Gastroesophageal sphincter (tissue), 4 donors: ENCODE measurements at regions not wholly inside any gene's neighbourhood (a gene's known extent, or its start where the extent isn't known, plus 50 kb on each side); places are given as distances from the start of the nearest gene placed in this dataset.

Experiments used
- ATAC-seq: fragments of 150-250 bp; one replicate; pipeline ENCODE4 v1.9.1; 2016; ENCODE audit warnings: mild to moderate bottlenecking, moderate library complexity
- H3K27ac ChIP-seq, 4 donors: fragments of 200-600 bp; sonication (generic) in 3 of 4; 1 replicate in 3 of 4; 2 replicates in 1 of 4; pipeline ENCODE4 v1.5.1; 2016 to 2019
- H3K27me3 ChIP-seq: fragments of 200-600 bp; sonication (generic); one replicate; pipeline ENCODE4 v1.5.1; 2019
- H3K36me3 ChIP-seq, 2 donors: fragments of 200-600 bp; sonication (generic); one replicate each; pipeline ENCODE4 v1.5.1; 2019; ENCODE audit warnings: control low read depth in 1 of 2
- H3K4me1 ChIP-seq, 3 donors: fragments of 200-600 bp; sonication (generic); 1 replicate in 2 of 3; 2 replicates in 1 of 3; pipeline ENCODE4 v1.5.1; 2016 to 2019; ENCODE audit warnings: control low read depth in 2 of 3
- H3K4me3 ChIP-seq, 2 donors: fragments of 200-600 bp; sonication (generic); one replicate each; pipeline ENCODE4 v1.5.1; 2019; ENCODE audit warnings: mild to moderate bottlenecking in 1 of 2, moderate library complexity in 1 of 2
- H3K9me3 ChIP-seq, 3 donors: fragments of 200-600 bp; sonication (generic); one replicate each; pipeline ENCODE4 v1.5.1; 2017 to 2019; ENCODE audit warnings: control low read depth in 2 of 3
- EP300 ChIP-seq: sonication (generic); formaldehyde crosslinking; IDR thresholded peaks from one replicate; pipeline ENCODE4 v1.6.1; 2017; ENCODE audit warnings: antibody characterized with exemption, mild to moderate bottlenecking
- POLR2A ChIP-seq, 2 donors: fragments of 450-650 bp; IDR thresholded peaks; one replicate each; pipeline ENCODE4 v1.6.1; 2017; ENCODE audit warnings: antibody characterized with exemption in 2 of 2, mild to moderate bottlenecking in 2 of 2, moderate library complexity in 1 of 2
- POLR2AphosphoS5 ChIP-seq: sonication (generic); formaldehyde crosslinking; IDR thresholded peaks from one replicate; pipeline ENCODE4 v1.6.1; 2017; ENCODE audit warnings: antibody characterized with exemption
- WGBS, 2 donors: methylation state at CpG; one replicate each; pipeline ENCODE4 v1.1.5; 2018; ENCODE audit warnings: low coverage in 1 of 2; 5-methylcytosine and 5-hydroxymethylcytosine counted together
- TF ChIP-seq, protein P1 (sequence below), 4 experiments: fragments of 200-600 bp in 2 of 4; fragments of 450-650 bp in 2 of 4; sonication (generic) in 1 of 4; IDR thresholded peaks; one replicate each; pipeline ENCODE4 v1.5.1; 2017 to 2019; ENCODE audit warnings: antibody characterized with exemption in 4 of 4, mild to moderate bottlenecking in 2 of 4, moderate library complexity in 2 of 4

- no peaks in the 10 kb centered on the region for H3K4me1 ChIP-seq
- no peaks in the 10 kb centered on the region for H3K36me3 ChIP-seq
- TF ChIP-seq POLR2A (IDR thresholded peaks at IDR 0.05) (no peak), POLR2AphosphoS5 (no peak), EP300 (no peak)
- TF ChIP-seq, protein P1, sequence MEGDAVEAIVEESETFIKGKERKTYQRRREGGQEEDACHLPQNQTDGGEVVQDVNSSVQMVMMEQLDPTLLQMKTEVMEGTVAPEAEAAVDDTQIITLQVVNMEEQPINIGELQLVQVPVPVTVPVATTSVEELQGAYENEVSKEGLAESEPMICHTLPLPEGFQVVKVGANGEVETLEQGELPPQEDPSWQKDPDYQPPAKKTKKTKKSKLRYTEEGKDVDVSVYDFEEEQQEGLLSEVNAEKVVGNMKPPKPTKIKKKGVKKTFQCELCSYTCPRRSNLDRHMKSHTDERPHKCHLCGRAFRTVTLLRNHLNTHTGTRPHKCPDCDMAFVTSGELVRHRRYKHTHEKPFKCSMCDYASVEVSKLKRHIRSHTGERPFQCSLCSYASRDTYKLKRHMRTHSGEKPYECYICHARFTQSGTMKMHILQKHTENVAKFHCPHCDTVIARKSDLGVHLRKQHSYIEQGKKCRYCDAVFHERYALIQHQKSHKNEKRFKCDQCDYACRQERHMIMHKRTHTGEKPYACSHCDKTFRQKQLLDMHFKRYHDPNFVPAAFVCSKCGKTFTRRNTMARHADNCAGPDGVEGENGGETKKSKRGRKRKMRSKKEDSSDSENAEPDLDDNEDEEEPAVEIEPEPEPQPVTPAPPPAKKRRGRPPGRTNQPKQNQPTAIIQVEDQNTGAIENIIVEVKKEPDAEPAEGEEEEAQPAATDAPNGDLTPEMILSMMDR (IDR thresholded peaks at IDR 0.05), result no peak
- H3K27me3 ChIP-seq, result peaks cover 32% of the 10 kb centered on the region
- H3K27ac ChIP-seq, result no peak overlapping the region
- WGBS, 2 donors, result 85% methylated on average over 7 to 8 of the region's 27 CpGs
- no peak overlapping the region for H3K4me3 ChIP-seq
- H3K9me3 ChIP-seq, result no peaks in the 10 kb centered on the region
- ATAC-seq, result no peak
Observed at GRCh38 chr14:104304451-104305351, 166.3 kb downstream of the KIF26A start.

DNA sequence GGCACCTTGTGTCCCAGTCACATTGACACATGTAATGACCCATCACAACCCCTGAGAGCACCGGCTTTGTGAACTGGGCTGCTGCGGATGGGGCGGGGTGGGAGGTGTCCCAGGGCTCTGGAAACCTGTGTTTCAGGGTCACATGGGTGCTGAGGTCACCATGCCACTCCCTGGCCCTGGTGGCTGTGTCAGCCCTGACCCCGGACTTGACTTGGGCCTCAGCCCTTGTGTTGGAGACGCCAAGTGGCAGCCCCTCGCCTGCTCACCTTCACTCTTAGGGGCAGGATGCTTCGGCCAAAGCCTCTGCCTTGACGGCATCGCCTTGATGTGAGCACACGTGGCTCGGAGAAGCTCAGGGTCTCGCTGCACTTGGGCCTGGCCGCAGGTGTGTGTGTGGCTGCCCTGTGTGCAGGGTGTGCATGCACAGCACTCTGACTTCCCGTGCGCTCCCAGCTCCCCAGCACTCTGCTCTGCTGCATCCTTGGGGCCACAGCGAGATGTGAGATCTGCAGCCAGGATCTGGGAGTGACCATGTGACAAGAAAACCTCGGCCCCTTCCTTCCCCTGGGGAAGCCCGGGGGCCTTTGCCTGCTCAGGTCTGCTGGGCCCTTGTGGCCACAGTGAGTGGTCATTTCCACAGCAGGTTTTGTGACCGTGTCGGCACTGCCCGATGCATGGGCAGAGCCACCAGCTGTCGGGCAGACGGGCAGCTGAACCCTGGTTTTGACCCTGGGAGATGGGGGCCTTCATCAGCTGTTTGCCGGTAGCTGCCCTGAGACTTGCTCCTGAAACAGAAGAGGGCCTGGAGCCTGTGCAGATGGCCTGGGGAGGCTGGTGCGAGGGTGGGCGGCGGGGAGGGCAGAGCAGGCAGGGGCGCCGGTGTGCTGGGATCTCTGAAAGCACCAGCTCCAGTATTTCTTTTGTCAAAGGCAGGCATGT lies 167.4 kb downstream of the KIF26A start:
- peaks cover 32% of the 10 kb centered on the region for H3K27me3 ChIP-seq
- H3K27ac ChIP-seq, result no peak overlapping the region
- TF ChIP-seq POLR2A (IDR thresholded peaks at IDR 0.05), result no peak
- TF ChIP-seq EP300, result no peak
- no peak for TF ChIP-seq POLR2AphosphoS5
- TF ChIP-seq, protein P1 (IDR thresholded peaks at IDR 0.05), result no peak
- H3K4me3 ChIP-seq, result no peak overlapping the region
- ATAC-seq, result no peak
- peaks cover 0 to 5% (median 0%) of the 10 kb centered on the region in 3 donors for H3K9me3 ChIP-seq
- H3K36me3 ChIP-seq, result no peaks in the 10 kb centered on the region
- WGBS, 2 donors, result 87 to 100% methylated on average over 1 to 3 of the region's 29 CpGs
- H3K4me1 ChIP-seq, result no peaks in the 10 kb centered on the region

- no peak for ATAC-seq
- H3K4me3 ChIP-seq, result no peak overlapping the region
- peaks cover 32% of the 10 kb centered on the region for H3K27me3 ChIP-seq
- TF ChIP-seq EP300 (no peak), POLR2AphosphoS5 (no peak), POLR2A (IDR thresholded peaks at IDR 0.05) (no peak)
- TF ChIP-seq, protein P1 (IDR thresholded peaks at IDR 0.05), result no peak
- H3K36me3 ChIP-seq, result no peaks in the 10 kb centered on the region
- WGBS, 2 donors, result 100% methylated on average over 2 of the region's 17 CpGs; no CpG with 5 or more reads in 1 of the 2 donors
- H3K27ac ChIP-seq, result no peak overlapping the region
- H3K4me1 ChIP-seq, result no peaks in the 10 kb centered on the region
- H3K9me3 ChIP-seq, result peaks cover 0 to 11% (median 0%) of the 10 kb centered on the region in 3 donors
Observed at GRCh38 chr14:104306450-104307040, 168.2 kb downstream of the KIF26A start.

DNA sequence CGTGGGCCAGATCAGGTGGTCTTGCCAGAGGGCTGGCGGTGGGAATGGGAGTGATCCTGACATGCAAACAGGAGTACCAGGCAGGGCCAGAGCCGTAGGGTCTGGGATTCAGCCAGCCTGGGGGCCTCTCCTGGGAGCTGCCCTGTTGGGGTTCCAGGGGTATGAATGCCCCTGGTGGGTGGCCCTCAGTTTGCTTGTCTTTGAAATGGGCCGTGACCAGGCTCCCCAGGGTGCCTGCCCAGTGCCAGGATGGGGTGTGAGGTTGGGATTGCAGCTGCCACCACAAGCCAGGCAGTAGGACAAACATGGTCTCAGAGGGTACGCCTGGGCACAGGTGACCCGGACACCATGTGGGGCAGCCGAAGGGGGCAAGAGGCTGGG lies 168.8 kb downstream of the KIF26A start:
- Histone ChIP-seq H3K4me3 (no peak overlapping the region), H3K27me3 (peaks cover 32% of the 10 kb centered on the region), H3K4me1 (no peaks in the 10 kb centered on the region), H3K9me3 (peaks cover 0 to 11% (median 0%) of the 10 kb centered on the region in 3 donors), H3K27ac (no peak overlapping the region), H3K36me3 (no peaks in the 10 kb centered on the region)
- TF ChIP-seq EP300, result no peak
- TF ChIP-seq POLR2AphosphoS5, result no peak
- TF ChIP-seq POLR2A (IDR thresholded peaks at IDR 0.05), result no peak
- TF ChIP-seq, protein P1 (IDR thresholded peaks at IDR 0.05), result no peak
- no peak for ATAC-seq
- no CpG with 5 or more reads among the region's 7 CpGs for WGBS, 2 donors
